HG03045 (cell line): ENCODE measurements at regions not wholly inside any gene's neighbourhood (a gene's known extent, or its start where the extent isn't known, plus 50 kb on each side); places are given as distances from the start of the nearest gene placed in this dataset.

ENCODE experiments used
- ATAC-seq: cut with Tn5 transposase; IDR thresholded peaks from one replicate; pipeline ENCODE4 v1.9.1; 2021; ENCODE audit warnings: mild to moderate bottlenecking, moderate library complexity; ENCODE audit not compliant: unreplicated experiment

GRCh38 chr1:90782046-90782445, 64.9 kb upstream of the BARHL2 start:
- ATAC-seq, result no peak

DNA sequence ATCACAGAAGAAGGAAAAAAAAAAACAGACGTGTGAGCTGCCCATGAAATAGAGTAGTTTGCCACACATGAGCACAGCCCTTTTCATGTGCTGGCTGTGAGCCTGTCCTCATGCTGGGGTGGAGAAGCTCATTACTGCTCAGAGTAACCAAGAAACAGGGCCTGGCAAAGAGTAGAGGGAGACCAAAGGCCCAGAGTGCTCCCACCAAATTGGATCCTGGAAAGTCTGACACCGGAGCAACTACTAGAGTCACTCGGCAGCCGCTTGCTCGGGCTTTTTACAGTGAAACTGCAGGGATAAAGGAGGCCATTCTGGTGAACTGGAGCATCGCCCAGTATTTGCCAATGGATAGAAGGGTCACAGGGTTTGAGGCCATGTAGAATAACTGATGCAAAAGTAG, 64.4 kb upstream of the BARHL2 start:
- no peak for ATAC-seq

- no peak for ATAC-seq
These were observed 63.9 kb upstream of the BARHL2 start for GRCh38 chr1:90780981-90781380.

DNA sequence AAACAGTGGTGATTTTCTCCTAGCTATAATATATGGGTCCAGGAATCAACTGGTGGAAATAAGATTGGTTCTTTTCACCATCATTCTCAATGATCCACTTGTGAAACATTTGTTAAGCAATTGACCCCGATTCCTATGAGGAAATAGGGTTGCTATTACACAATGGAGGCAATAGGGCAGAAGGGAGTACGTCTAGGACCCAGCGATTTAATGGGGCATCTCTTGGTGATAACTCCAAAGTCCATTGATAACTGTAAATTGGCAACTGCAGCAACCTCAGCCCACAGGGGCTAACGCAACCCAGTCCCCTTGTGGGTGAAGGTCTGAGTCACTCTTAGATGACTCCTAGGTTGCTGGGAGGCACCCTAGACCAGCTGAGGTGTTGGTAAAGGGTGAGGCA, 62.5 kb upstream of the BARHL2 start:
- ATAC-seq, result no peak

GRCh38 chr1:90778486-90778885, 61.4 kb upstream of the BARHL2 start:
- ATAC-seq, result no peak

- no peak for ATAC-seq
These were observed 56.7 kb upstream of the BARHL2 start for GRCh38 chr1:90773812-90774211.

DNA sequence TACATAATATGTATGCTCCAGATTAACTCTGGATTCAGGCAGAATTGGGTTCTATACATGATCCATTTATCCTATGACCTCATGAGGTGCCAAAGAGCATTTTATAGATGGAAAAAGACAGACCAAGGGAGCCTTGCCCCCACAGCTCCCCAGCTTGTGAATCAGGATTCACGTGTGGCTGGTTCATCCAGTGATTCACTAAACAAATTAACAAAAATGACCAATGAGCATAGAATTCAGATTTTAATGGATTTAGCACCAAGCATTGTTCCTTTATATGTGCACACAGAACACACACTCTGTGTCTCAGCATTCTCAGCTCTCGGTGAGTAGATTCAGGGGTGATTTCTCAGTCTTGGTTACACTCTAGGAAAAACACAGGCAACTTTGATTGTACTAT, 51.7 kb upstream of the BARHL2 start:
- ATAC-seq, result no peak

- ATAC-seq, result no peak
These were observed 51.0 kb upstream of the BARHL2 start for GRCh38 chr1:90768098-90768497.
